ENCODE measurements at regions not wholly inside any gene's neighbourhood (a gene's known extent, or its start where the extent isn't known, plus 50 kb on each side); places are given as distances from the start of the nearest gene placed in this dataset.
"Not testable (repeated sequence)": the region's sequence is repeated elsewhere in the genome, so short reads cannot be mapped to it uniquely, and the experiment has no call there.

DNA sequence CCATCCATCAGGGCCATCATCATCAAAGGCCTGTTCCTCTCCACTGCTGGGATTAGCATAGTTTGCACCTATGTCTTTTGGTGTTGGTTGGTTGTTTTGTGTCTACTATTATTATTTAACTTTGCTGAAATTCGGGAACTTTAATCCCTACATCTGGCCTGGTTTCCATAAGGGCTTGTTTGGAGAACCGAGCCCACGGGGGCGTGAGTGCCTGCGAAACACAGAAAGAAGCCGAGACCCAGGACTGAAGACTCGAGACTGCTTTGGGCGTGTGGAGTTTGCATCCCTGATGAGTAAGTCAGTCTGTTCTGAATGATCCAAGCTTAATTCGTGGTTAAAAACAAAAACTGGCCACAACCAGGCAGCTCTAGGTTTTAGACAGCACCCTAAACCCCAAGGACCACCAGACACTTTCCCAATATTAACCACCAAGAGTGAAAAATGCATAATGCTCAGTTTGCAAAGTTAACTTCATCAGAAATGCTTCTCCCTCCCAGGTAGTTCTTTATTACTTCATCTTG, 195.6 kb downstream of the BCL2L11 start:
- 75% methylated on average over 8 of the region's 9 CpGs; no CpG with 5 or more reads in 1 of the 2 donors for WGBS, 2 donors (ENCODE audit: low coverage in 1 of 2)

DNA sequence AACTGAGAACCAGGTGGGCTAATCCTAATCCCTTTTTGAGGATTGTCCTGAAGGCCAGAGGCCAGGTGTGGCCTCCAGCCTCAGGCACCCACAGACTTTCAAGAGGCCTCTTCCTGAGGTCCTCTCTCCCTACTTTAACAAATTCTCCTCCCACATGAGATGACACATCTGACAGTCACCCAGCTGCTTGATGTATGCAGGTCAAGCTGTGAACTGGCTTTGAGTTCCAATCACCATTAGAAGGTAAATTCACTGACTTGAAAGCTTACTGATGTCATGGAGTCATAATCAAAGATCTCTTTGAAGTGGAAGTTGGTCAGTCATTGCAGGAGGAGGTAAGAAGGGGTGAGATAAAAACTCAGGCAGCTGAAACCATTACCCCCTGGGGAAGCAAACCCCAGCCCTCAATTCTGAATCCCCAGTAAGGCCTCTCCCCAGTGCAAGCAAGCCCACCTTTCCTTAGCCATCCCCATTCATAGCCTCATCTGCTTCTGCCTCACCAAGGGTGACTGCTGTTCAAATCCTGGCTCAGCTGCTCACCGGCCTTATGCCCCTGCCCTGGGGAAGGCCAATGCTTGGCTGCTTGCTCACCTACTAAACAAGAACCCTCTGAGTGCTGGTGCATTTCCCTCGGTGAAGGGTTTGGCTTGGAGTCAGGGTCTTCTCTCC, 196.3 kb downstream of the BCL2L11 start:
- H3K36me3 ChIP-seq; intact Hi-C loops (cut with DNase I; ENCODE audit: low total_unique reads); H3K4me1 ChIP-seq; H3K27ac ChIP-seq; DNase-seq; H3K9me3 ChIP-seq; in situ Hi-C loops (cut with MboI; ENCODE audit: low pct_ligation_motif_present in 1 of 4, low pct_unique_long_range_greater_than_20kb in 1 of 4, low sequenced_read_pairs in 3 of 4); H3K4me3 ChIP-seq; H3K27me3 ChIP-seq: not testable (repeated sequence)
- WGBS, 2 donors (ENCODE audit: low coverage in 1 of 2), result 89% methylated on average over 2 of the region's 2 CpGs; no CpG with 5 or more reads in 1 of the 2 donors

More for the DNA sequence above, 195.6 kb downstream of the BCL2L11 start:
- in situ Hi-C loops (cut with MboI; ENCODE audit: low pct_ligation_motif_present in 1 of 4, low pct_unique_long_range_greater_than_20kb in 1 of 4, low sequenced_read_pairs in 3 of 4); intact Hi-C loops (cut with DNase I; ENCODE audit: low total_unique reads); H3K36me3 ChIP-seq; H3K4me1 ChIP-seq; H3K4me3 ChIP-seq; H3K27ac ChIP-seq; H3K9me3 ChIP-seq; H3K27me3 ChIP-seq; DNase-seq: not testable (repeated sequence)

- H3K9me3 ChIP-seq; DNase-seq; H3K27ac ChIP-seq; H3K27me3 ChIP-seq; H3K4me1 ChIP-seq; H3K36me3 ChIP-seq; H3K4me3 ChIP-seq; in situ Hi-C loops (cut with MboI; ENCODE audit: low pct_ligation_motif_present in 1 of 4, low pct_unique_long_range_greater_than_20kb in 1 of 4, low sequenced_read_pairs in 3 of 4); intact Hi-C loops (cut with DNase I; ENCODE audit: low total_unique reads): not testable (repeated sequence)
- WGBS, 2 donors (ENCODE audit: low coverage in 1 of 2), result 71% methylated on average over 2 of the region's 6 CpGs; no CpG with 5 or more reads in 1 of the 2 donors
Observed at GRCh38 chr2:111319552-111319951, 198.8 kb downstream of the BCL2L11 start.

- intact Hi-C loops (cut with DNase I; ENCODE audit: low total_unique reads); H3K9me3 ChIP-seq; H3K4me1 ChIP-seq; H3K4me3 ChIP-seq; in situ Hi-C loops (cut with MboI; ENCODE audit: low pct_ligation_motif_present in 1 of 4, low pct_unique_long_range_greater_than_20kb in 1 of 4, low sequenced_read_pairs in 3 of 4); H3K36me3 ChIP-seq; H3K27ac ChIP-seq; DNase-seq; H3K27me3 ChIP-seq: not testable (repeated sequence)
- 79% methylated on average over 3 of the region's 3 CpGs; no CpG with 5 or more reads in 1 of the 2 donors for WGBS, 2 donors (ENCODE audit: low coverage in 1 of 2)
Observed at GRCh38 chr2:111320264-111320663, 199.6 kb downstream of the BCL2L11 start.

DNA sequence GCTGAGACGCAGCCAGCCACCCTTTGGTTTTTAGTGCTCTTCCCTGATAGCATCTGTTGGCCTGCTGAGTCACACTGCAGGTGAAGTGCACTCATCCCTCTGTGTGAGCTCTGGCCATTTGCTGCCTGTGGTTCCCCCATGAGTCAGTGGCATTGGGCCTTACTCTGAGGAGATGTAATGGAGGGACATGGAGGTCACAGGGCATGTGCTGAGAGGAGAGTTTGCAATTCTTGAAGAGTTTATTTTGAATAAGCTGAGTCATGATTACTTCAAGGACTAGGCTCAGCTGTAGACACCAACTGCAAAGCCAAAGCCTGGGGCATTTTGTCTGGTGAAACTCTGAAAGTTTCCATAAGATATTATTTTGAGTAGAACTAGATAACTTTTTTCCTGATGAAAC, 200.3 kb downstream of the BCL2L11 start:
- DNase-seq, result not testable (repeated sequence)

GRCh38 chr2:111323384-111323783, 202.7 kb downstream of the BCL2L11 start:
- in situ Hi-C loops (cut with MboI; ENCODE audit: low pct_ligation_motif_present in 1 of 4, low pct_unique_long_range_greater_than_20kb in 1 of 4, low sequenced_read_pairs in 3 of 4); H3K9me3 ChIP-seq; intact Hi-C loops (cut with DNase I; ENCODE audit: low total_unique reads); H3K36me3 ChIP-seq; H3K27me3 ChIP-seq; H3K4me1 ChIP-seq; DNase-seq; H3K4me3 ChIP-seq; H3K27ac ChIP-seq: not testable (repeated sequence)
- WGBS, 2 donors (ENCODE audit: low coverage in 1 of 2), result 100% methylated on average over 3 of the region's 5 CpGs; no CpG with 5 or more reads in 1 of the 2 donors

More for the DNA sequence above, 200.3 kb downstream of the BCL2L11 start:
- WGBS, 2 donors (ENCODE audit: low coverage in 1 of 2), result no CpG with 5 or more reads among the region's 1 CpG
- intact Hi-C loops (cut with DNase I; ENCODE audit: low total_unique reads); H3K4me1 ChIP-seq; H3K4me3 ChIP-seq; H3K36me3 ChIP-seq; H3K27ac ChIP-seq; H3K9me3 ChIP-seq; H3K27me3 ChIP-seq; in situ Hi-C loops (cut with MboI; ENCODE audit: low pct_ligation_motif_present in 1 of 4, low pct_unique_long_range_greater_than_20kb in 1 of 4, low sequenced_read_pairs in 3 of 4): not testable (repeated sequence)

GRCh38 chr2:111327726-111328125, 207.0 kb downstream of the BCL2L11 start:
- WGBS, 2 donors (ENCODE audit: low coverage in 1 of 2), result no CpG with 5 or more reads among the region's 4 CpGs
- H3K27me3 ChIP-seq; intact Hi-C loops (cut with DNase I; ENCODE audit: low total_unique reads); DNase-seq; H3K4me1 ChIP-seq; H3K27ac ChIP-seq; H3K4me3 ChIP-seq; H3K36me3 ChIP-seq; H3K9me3 ChIP-seq; in situ Hi-C loops (cut with MboI; ENCODE audit: low pct_ligation_motif_present in 1 of 4, low pct_unique_long_range_greater_than_20kb in 1 of 4, low sequenced_read_pairs in 3 of 4): not testable (repeated sequence)

- DNase-seq; H3K36me3 ChIP-seq; in situ Hi-C loops (cut with MboI; ENCODE audit: low pct_ligation_motif_present in 1 of 4, low pct_unique_long_range_greater_than_20kb in 1 of 4, low sequenced_read_pairs in 3 of 4); H3K27ac ChIP-seq; H3K4me1 ChIP-seq; H3K27me3 ChIP-seq; H3K4me3 ChIP-seq; intact Hi-C loops (cut with DNase I; ENCODE audit: low total_unique reads); H3K9me3 ChIP-seq: not testable (repeated sequence)
- no CpG with 5 or more reads among the region's 4 CpGs for WGBS, 2 donors (ENCODE audit: low coverage in 1 of 2)
Observed at GRCh38 chr2:111329309-111329708, 208.6 kb downstream of the BCL2L11 start.

GRCh38 chr2:111331099-111331724, 210.5 kb downstream of the BCL2L11 start:
- DNase-seq; intact Hi-C loops (cut with DNase I; ENCODE audit: low total_unique reads); in situ Hi-C loops (cut with MboI; ENCODE audit: low pct_ligation_motif_present in 1 of 4, low pct_unique_long_range_greater_than_20kb in 1 of 4, low sequenced_read_pairs in 3 of 4); H3K4me1 ChIP-seq; H3K36me3 ChIP-seq; H3K4me3 ChIP-seq; H3K27ac ChIP-seq; H3K9me3 ChIP-seq; H3K27me3 ChIP-seq: not testable (repeated sequence)
- 100% methylated on average over 2 of the region's 2 CpGs; no CpG with 5 or more reads in 1 of the 2 donors for WGBS, 2 donors (ENCODE audit: low coverage in 1 of 2)

- intact Hi-C loops (cut with DNase I; ENCODE audit: low total_unique reads); H3K27ac ChIP-seq; H3K27me3 ChIP-seq; H3K36me3 ChIP-seq; in situ Hi-C loops (cut with MboI; ENCODE audit: low pct_ligation_motif_present in 1 of 4, low pct_unique_long_range_greater_than_20kb in 1 of 4, low sequenced_read_pairs in 3 of 4); H3K4me1 ChIP-seq; DNase-seq; H3K4me3 ChIP-seq; H3K9me3 ChIP-seq: not testable (repeated sequence)
Observed at GRCh38 chr2:111335220-111335907, 214.7 kb downstream of the BCL2L11 start.
